ENCODE measurements at regions not wholly inside any gene's neighbourhood (a gene's known extent, or its start where the extent isn't known, plus 50 kb on each side); places are given as distances from the start of the nearest gene placed in this dataset.

DNA sequence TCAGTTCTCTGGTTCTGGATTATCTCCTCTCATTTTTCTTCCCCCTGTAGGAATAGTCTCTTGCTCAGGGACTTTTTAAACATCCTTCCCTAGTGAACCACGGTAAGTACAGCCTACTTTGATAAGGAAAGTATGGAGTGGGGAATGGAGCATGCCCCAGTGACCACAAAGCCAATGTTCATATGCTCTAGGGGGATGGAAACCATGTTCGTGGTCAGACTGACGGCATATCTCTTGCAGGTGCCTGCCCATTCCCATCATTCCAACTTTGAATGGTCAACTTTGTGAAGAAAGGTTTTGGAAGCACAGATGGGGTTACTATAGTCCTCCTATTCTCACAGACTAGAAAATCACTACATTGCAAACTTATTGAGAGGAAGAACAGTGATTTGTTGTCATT is 332.5 kb upstream of the NCAM1 start:
- TF ChIP-seq, protein P1, sequence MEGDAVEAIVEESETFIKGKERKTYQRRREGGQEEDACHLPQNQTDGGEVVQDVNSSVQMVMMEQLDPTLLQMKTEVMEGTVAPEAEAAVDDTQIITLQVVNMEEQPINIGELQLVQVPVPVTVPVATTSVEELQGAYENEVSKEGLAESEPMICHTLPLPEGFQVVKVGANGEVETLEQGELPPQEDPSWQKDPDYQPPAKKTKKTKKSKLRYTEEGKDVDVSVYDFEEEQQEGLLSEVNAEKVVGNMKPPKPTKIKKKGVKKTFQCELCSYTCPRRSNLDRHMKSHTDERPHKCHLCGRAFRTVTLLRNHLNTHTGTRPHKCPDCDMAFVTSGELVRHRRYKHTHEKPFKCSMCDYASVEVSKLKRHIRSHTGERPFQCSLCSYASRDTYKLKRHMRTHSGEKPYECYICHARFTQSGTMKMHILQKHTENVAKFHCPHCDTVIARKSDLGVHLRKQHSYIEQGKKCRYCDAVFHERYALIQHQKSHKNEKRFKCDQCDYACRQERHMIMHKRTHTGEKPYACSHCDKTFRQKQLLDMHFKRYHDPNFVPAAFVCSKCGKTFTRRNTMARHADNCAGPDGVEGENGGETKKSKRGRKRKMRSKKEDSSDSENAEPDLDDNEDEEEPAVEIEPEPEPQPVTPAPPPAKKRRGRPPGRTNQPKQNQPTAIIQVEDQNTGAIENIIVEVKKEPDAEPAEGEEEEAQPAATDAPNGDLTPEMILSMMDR (IDR thresholded peaks at IDR 0.05), result no peak
- TF ChIP-seq POLR2A (IDR thresholded peaks at IDR 0.05), result no peak
- TF ChIP-seq POLR2AphosphoS5 (IDR thresholded peaks at IDR 0.05; ENCODE audit: insufficient read depth in 1 of 2, low read depth in 1 of 2), result no peak

Data from vagina (tissue), 2 donors.